Fibroblast of skin of right quadriceps (primary cell): ENCODE measurements at regions not wholly inside any gene's neighbourhood (a gene's known extent, or its start where the extent isn't known, plus 50 kb on each side); places are given as distances from the start of the nearest gene placed in this dataset.

ENCODE experiments used
- DNase-seq: peaks from one replicate; pipeline ENCODE4 v3.0.0-alpha.2; 2013

DNA sequence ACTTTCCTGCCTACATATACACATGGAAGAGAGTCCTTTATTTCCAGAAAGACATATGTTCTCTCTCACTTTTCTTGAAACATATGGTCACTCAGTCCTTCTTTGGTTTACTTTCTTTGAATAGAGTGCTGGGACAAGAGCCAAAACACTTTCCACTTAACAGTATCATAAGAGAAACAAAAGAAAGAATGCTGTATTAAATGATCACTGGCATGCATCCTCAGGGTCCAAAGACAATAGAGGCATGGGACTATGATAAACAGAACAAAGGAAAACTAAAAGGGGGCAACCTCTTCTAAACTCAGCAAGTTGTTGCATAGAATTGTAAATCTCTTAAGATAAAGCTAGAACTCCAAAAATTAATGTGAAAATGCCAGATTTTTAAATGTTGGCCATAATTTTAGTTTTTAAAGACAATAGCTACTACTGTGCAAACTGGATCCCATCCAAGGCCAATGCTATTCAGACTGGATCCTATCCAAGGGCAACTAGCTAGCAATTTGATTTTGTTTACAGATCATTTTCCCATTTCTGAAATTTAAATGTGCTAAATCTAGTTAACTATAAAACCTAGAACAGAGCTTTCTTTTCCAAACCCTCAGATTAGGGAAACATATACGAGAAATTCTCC lies 687.5 kb downstream of the SORCS3 start:
- no peak for DNase-seq
